Kidney (tissue), 13 donors: ENCODE measurements at regions not wholly inside any gene's neighbourhood (a gene's known extent, or its start where the extent isn't known, plus 50 kb on each side); places are given as distances from the start of the nearest gene placed in this dataset.

ENCODE experiments used
- DNase-seq, 5 donors: peaks; one replicate each; pipeline ENCODE4 v3.0.0-alpha.2; 2013 to 2020
- FAIRE-seq: peaks from 2 replicates; lab custom pipeline; 2012; peaks lifted over from hg19 to GRCh38; lab: Jason Lieb, UNC
- H3K27ac ChIP-seq, 2 donors: one replicate each; pipeline ENCODE4 v1.7.0; 2013; ENCODE audit warnings: low read depth in 2 of 2, low read length in 2 of 2, inconsistent platforms in 1 of 2
- H3K27me3 ChIP-seq: one replicate; pipeline ENCODE4 v1.7.1; 2013; ENCODE audit warnings: low read length, inconsistent platforms; ENCODE audit not compliant: control insufficient read depth, insufficient read depth
- H3K36me3 ChIP-seq, 3 donors: one replicate each; pipeline versions ENCODE4 v1.7.0 to v1.7.1; 2013; ENCODE audit warnings: low read length in 3 of 3, control low read depth in 1 of 3, inconsistent platforms in 1 of 3; ENCODE audit not compliant: insufficient read depth in 3 of 3, control insufficient read depth in 2 of 3
- H3K4me1 ChIP-seq, 3 donors: one replicate each; pipeline versions ENCODE4 v1.7.0 to v1.7.1; 2013; ENCODE audit warnings: low read length in 3 of 3, inconsistent platforms in 1 of 3, low read depth in 1 of 3; ENCODE audit not compliant: control insufficient read depth in 2 of 3, insufficient read depth in 2 of 3
- H3K4me3 ChIP-seq, 3 donors: one replicate each; pipeline versions ENCODE4 v1.7.0 to v1.8.1; 2013; ENCODE audit warnings: low read length in 3 of 3, control low read depth in 1 of 3, inconsistent platforms in 1 of 3
- H3K9ac ChIP-seq, 3 donors: one replicate each; pipeline versions ENCODE4 v1.7.0 to v1.7.1; 2013; ENCODE audit warnings: low read length in 3 of 3, control low read depth in 1 of 3, inconsistent platforms in 1 of 3
- H3K9me3 ChIP-seq, 3 donors: one replicate each; pipeline versions ENCODE4 v1.7.0 to v1.7.1; 2013; ENCODE audit warnings: low read length in 3 of 3, control low read depth in 1 of 3, inconsistent platforms in 1 of 3; ENCODE audit not compliant: control insufficient read depth in 2 of 3, insufficient read depth in 1 of 3
- intact Hi-C: fragments of 100-400 bp; cut with DNase I; formaldehyde crosslinking; loops from one replicate; pipeline ENCODE4 v1.11.1; 2022
- TF ChIP-seq, protein P1 (sequence below): IDR thresholded peaks from 3 replicates; pipeline ENCODE4 v1.5.1; 2012; ENCODE audit warnings: mild to moderate bottlenecking, moderate library complexity, borderline replicate concordance; ENCODE audit not compliant: insufficient read depth; ENCODE audit errors: extremely low read depth
- donor health status: control.
- donor health status: control.
- donor health status: control.
- donor health status: control.
- donor health status: control.
- donor health status: DM: yes; HTN: yes; CAD: no.
- donor health status: Normal renal cell carcinoma (clear cell type).

- peak in 2 of 5 donors; percentile 21 to 45 for DNase-seq
- Histone ChIP-seq H3K9ac (no peak overlapping the region), H3K9me3 (no peaks in the 10 kb centered on the region), H3K27ac (no peak overlapping the region), H3K27me3 (no peaks in the 10 kb centered on the region), H3K36me3 (no peaks in the 10 kb centered on the region), H3K4me1 (no peaks in the 10 kb centered on the region), H3K4me3 (no peak overlapping the region)
- intact Hi-C loops: no loop called here
- FAIRE-seq: no peak
- TF ChIP-seq, protein P1, sequence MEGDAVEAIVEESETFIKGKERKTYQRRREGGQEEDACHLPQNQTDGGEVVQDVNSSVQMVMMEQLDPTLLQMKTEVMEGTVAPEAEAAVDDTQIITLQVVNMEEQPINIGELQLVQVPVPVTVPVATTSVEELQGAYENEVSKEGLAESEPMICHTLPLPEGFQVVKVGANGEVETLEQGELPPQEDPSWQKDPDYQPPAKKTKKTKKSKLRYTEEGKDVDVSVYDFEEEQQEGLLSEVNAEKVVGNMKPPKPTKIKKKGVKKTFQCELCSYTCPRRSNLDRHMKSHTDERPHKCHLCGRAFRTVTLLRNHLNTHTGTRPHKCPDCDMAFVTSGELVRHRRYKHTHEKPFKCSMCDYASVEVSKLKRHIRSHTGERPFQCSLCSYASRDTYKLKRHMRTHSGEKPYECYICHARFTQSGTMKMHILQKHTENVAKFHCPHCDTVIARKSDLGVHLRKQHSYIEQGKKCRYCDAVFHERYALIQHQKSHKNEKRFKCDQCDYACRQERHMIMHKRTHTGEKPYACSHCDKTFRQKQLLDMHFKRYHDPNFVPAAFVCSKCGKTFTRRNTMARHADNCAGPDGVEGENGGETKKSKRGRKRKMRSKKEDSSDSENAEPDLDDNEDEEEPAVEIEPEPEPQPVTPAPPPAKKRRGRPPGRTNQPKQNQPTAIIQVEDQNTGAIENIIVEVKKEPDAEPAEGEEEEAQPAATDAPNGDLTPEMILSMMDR: no peak
Observed at GRCh38 chr6:113642714-113643406, 214.3 kb upstream of the MARCKS start.

- Histone ChIP-seq H3K27me3 (no peaks in the 10 kb centered on the region), H3K4me3 (no peak overlapping the region), H3K9ac (no peak overlapping the region), H3K9me3 (no peaks in the 10 kb centered on the region), H3K36me3 (no peaks in the 10 kb centered on the region), H3K4me1 (no peaks in the 10 kb centered on the region), H3K27ac (no peak overlapping the region)
- DNase-seq (no peak), FAIRE-seq (no peak)
- TF ChIP-seq, protein P1: no peak
- intact Hi-C loops: no loop called here
Observed at GRCh38 chr6:113643407-113643770, 213.8 kb upstream of the MARCKS start.

DNA sequence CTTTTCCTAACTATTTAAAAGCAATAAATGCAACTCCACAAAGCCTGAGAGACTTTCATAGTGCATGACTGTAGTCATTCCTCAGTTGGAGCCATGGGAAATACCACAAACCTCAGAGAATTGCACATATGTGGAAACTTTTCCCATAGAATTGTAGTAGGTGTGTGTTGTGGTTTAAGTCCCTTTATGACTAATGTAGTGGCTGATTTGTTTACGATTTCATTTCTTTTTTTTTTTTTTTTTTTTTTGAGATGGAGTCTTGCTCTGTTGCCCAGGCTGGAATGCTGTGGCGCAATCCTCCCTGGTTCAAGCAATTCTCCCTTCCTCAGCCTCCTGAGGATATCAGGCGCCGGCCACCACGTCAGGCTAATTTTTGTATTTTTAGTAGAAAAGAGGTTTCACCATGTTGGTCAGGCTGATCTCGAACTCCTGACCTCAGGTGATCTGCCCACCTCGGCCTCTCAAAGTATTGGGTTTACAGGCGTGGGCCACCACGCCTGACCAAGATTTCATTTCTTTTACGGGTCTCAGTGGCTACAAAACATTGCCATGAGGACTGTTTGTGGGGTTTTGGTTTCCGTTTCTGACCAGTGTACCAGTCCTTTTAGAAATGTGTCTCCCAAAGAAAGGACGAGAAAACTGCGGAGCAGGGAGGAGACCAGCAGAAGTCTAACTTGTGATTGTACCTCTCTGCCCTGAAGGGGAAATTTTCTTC, 212.1 kb upstream of the MARCKS start:
- Histone ChIP-seq H3K4me1 (no peaks in the 10 kb centered on the region), H3K9ac (no peak overlapping the region)

More for the DNA sequence above, 212.1 kb upstream of the MARCKS start:
- FAIRE-seq: no peak
- no peak overlapping the region for H3K4me3 ChIP-seq
- TF ChIP-seq, protein P1: no peak
- intact Hi-C loops: no loop called here
- H3K27ac ChIP-seq: no peak overlapping the region
- no peaks in the 10 kb centered on the region for H3K36me3 ChIP-seq
- no peaks in the 10 kb centered on the region for H3K27me3 ChIP-seq
- H3K9me3 ChIP-seq: no peaks in the 10 kb centered on the region
- DNase-seq: no peak
